ENCODE measurements at regions not wholly inside any gene's neighbourhood (a gene's known extent, or its start where the extent isn't known, plus 50 kb on each side); places are given as distances from the start of the nearest gene placed in this dataset.
"Not testable (repeated sequence)": the region's sequence is repeated elsewhere in the genome, so short reads cannot be mapped to it uniquely, and the experiment has no call there.

- no peak for DNase-seq (ENCODE audit: low spot score)
Observed at GRCh38 chrX:16067886-16068515, 55.4 kb upstream of the GRPR start.

- no peak for DNase-seq (ENCODE audit: low spot score)
Observed at GRCh38 chrX:16063921-16064320, 59.4 kb upstream of the GRPR start.

DNA sequence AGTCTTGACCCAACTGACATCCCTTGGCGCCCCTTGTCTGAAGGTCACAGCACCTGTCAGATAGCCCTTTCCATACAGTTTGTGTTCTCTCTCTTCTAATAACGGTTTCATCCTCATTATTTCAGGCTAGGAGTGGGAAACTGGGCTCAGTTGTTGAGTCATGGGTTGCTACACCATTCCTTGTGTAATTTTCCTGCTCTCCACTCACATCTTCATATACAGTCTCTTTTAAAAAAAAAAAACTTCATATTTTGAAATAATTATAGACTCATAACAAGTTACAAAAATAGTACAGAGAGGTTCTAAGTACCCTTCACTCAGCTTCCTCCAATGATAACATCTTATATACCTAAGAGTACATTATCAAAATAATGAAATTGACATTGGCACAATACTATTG, 60.2 kb upstream of the GRPR start:
- DNase-seq (ENCODE audit: low spot score) = no peak

DNA sequence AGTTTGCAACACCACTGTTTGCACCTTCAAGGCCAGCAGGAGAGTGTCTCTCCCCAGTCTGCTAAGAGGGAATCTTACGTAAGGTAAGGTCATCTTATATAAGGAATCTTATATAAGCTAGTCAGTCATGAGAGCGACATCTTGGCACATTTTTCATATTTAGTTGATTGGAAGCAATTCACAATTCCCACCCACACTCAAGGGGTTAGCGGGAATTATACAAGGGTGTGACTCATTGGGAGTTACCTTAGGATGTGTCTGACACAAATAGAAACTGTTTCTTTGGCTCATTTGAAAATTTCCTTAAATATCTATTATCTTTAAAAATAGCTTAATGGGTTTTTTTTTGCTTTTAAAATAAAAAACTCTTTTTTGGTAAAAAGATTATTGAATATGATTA, 62.1 kb upstream of the GRPR start:
- no peak for DNase-seq (ENCODE audit: low spot score)

- no peak for DNase-seq (ENCODE audit: low spot score)
Observed at GRCh38 chrX:16060252-16060651, 63.1 kb upstream of the GRPR start.

DNA sequence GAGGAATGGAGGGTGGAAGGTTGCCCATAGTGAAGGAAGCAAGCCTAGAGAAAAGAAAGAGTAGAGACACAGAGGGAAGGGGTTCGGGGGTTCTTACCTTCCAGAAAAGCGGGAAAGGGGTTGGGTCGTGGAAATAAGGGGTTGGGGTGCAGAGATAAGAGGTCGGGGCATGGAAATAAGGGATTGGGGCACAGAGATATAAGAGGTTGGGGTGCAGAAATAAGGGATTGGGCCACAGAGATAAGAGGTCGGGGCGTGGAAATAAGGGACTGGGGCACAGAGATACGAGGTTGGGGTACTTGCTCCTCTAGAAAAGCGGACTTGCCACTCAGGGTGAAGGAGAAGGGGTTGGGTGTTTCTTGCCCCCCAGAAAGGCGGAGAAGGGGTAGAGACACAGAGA, 74.2 kb upstream of the GRPR start:
- not testable (repeated sequence) for DNase-seq (ENCODE audit: low spot score)

- DNase-seq (ENCODE audit: low spot score) = no peak
Observed at GRCh38 chrX:16042980-16043379, 80.4 kb upstream of the GRPR start.

GRCh38 chrX:16039834-16040233, 83.5 kb upstream of the GRPR start:
- DNase-seq (ENCODE audit: low spot score) = no peak

DNA sequence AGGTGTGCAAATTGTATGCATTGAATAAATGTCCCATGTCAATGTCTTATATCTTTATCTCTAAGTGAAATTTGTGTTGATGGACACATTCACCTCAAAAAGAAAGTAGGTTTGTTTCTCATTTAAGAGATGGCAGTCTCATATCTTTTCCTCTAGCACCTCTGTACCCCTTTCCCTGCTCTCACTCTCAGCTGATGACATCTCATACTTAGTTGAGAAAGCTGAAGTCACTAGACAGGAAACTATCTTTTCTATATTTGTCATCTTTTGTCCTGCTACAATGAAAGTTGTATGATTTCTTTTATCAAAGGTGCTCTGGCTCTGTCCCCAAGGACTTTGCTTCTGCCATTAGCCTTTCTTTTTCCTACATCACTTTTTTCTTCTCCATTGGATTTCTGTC, 84.0 kb upstream of the GRPR start:
- no peak for DNase-seq (ENCODE audit: low spot score)

DNA sequence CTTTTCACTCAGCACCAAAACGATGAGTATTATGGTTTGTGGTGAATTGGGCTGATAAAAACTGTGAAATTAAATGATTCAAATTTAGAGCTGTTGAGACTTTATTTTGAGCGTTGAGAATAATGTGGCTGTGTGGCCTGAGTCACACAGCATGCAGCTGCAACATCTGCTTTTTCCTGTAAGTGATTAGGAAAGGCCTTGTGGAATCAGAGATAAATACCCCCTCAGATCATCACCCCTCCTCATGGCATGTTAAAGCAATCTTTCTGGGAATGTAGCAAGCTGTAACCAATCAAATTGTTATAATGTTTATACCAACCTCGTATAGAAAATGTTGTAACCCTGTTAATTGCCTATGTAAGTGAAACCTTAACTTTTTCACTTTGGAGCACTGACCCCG, 90.0 kb upstream of the GRPR start:
- DNase-seq (ENCODE audit: low spot score) = no peak

GRCh38 chrX:16028576-16028975, 94.8 kb upstream of the GRPR start:
- no peak for DNase-seq (ENCODE audit: low spot score)

- peak; percentile 84 for DNase-seq (ENCODE audit: low spot score)
Observed at GRCh38 chrX:16023790-16024734, 99.3 kb upstream of the GRPR start.

DNA sequence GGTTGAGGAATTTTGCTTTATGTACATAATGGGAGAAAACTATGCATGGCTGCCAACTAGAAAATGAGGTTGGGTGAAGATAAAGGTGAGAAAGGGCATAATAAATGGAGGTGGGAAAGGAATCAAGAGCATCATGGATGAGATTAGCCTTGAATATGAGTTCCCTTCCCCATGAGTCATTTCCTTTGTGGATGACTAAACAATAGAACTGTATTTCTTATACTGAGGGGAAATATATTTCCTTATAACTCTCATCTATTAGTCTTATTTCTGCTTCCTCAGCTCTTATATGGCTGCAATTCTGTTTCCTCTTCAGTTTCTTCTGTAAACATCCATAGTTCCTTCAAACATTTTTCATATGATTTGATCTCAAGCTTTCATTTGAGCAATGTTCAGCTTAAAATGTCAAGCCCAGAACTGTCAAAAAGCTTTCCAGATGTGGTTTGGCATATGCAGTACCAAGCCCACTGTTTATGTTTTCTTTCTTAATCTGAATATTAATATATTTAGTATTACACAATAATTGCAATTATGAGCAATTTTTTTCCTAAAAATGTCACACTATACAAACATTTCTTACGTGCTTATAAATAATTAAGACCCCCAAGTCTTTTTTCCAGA, 100.7 kb upstream of the GRPR start:
- DNase-seq (ENCODE audit: low spot score) = peak; percentile 21

- no peak for DNase-seq (ENCODE audit: low spot score)
Observed at GRCh38 chrX:16018291-16018690, 105.1 kb upstream of the GRPR start.

GRCh38 chrX:16014171-16014570, 109.2 kb upstream of the GRPR start:
- DNase-seq (ENCODE audit: low spot score) = no peak

GRCh38 chrX:16012250-16012649, 111.1 kb upstream of the GRPR start:
- no peak for DNase-seq (ENCODE audit: low spot score)

DNA sequence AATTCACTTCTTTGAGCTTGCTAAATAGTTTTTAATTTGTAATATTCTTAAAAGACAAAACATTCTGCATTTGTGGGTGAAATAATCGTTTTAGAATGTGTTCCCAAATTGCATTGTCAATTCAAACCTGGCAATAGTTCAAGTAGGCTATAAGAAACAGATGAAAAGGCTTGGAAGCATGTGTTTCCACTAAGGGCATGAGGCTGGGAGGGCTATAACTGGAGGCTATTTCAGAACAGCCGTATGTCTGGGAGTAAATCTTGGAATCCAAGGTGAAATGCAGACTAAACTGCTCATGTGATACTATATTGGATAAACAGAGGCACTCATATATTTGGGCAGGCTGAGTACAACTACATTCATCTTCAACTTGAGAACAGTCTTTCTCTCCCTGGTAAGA, 117.4 kb upstream of the GRPR start:
- no peak for DNase-seq (ENCODE audit: low spot score)

GRCh38 chrX:16002185-16002584, 121.2 kb upstream of the GRPR start:
- DNase-seq (ENCODE audit: low spot score) = no peak

DNA sequence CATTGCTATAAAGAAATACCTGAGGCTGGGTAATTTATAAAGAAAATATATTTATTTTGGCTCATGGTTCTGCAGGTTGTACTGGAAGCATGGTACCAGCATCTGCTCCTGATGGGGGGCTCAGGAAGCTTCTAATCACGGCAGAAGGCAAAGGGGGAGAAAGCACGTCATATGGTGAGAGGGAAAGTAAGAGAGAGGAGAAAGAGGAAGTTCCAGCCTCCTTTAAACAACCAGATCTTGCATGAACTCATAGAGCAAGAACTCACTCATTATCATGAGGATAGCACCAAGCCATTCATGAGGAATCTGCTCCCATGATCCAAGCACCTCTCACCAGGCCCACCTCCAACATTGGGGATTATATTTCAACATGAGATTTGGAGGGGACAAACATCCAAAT, 125.0 kb upstream of the GRPR start:
- no peak for DNase-seq (ENCODE audit: low spot score)

- DNase-seq (ENCODE audit: low spot score) = peak; percentile 21
Observed at GRCh38 chrX:15989716-15990115, 133.6 kb upstream of the GRPR start.

- DNase-seq (ENCODE audit: low spot score) = peak; percentile 77
Observed at GRCh38 chrX:15988661-15989603, 134.3 kb upstream of the AP1S2 start.

- no peak for DNase-seq (ENCODE audit: low spot score)
Observed at GRCh38 chrX:15985937-15986336, 131.3 kb upstream of the AP1S2 start.
